NCI-H69 (cell line): ENCODE measurements at regions not wholly inside any gene's neighbourhood (a gene's known extent, or its start where the extent isn't known, plus 50 kb on each side); places are given as distances from the start of the nearest gene placed in this dataset.
A peak's percentile ranks its signal among the peaks of the same experiment; 100 is the strongest.
"Not testable (repeated sequence)": the region's sequence is repeated elsewhere in the genome, so short reads cannot be mapped to it uniquely, and the experiment has no call there.

Source experiments
- DNase-seq: peaks from one replicate; lab custom pipeline; 2025; lab: John Stamatoyannopoulos, UW

DNA sequence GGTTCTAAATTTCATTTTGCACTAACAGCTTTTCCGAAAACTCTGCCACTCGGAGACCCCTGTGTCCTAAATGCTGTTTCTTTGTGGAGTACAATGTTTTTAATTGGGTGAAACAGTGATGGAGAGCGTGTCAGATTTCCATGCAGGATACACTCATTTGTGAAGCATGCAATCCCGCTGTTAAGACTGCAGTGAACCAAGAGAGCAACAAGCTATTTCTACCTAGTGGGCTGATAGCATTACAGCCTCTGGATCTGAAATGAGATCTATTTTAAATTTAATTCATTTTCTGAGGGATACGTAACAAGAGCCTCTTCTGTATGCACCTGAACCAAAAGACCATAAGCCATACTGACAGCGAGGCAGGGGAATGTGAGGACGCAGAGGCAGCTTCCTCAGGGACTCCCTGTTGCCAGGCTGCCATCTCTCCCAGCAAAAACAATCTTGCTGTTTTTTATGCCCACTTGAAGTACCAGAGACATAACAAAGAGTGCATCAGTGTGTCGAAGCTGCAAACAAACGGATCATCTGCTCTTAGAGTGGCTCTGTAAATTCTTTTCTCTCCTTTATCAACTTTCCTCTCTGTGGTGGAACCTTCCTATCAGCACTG lies 199.9 kb upstream of the COX10 start:
- DNase-seq: no peak

DNA sequence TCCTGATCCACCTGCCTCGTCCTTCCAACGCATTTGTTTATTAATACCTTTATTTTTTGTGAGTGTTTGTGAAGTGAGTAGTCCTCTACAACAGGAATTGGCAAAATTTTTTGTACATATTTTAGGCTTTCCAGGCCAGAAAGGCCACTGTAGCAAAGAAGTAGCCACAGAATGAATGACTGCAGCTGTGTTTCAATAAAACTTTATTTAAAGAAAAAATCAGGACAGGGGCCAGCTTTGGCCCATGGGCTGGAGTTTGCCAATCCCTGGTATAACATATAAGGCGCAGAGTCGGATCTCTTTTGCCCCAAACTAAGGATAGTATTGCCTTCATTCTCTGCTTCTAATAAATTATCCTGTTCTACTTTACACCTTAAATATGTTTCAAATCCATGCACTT lies 198.0 kb upstream of the COX10 start:
- no peak for DNase-seq

DNA sequence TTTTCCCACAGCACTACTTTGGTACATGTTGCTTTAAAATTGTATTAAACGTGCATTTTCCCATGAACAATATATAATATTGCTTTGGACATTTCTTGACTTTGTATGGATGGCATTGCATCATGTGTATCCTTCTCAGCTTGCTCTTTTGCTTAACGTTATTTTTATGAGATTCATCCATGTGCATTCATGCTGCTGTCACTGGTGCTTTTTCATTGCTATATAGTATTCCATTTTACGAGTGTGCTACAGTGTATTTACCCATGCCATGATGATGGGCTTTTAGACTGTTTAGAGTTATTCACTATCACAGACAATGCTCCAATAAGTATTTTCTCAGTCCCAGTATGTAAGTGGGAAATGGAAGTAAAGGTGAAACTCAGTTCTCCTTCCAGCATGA lies 195.2 kb upstream of the COX10 start:
- DNase-seq: no peak

DNA sequence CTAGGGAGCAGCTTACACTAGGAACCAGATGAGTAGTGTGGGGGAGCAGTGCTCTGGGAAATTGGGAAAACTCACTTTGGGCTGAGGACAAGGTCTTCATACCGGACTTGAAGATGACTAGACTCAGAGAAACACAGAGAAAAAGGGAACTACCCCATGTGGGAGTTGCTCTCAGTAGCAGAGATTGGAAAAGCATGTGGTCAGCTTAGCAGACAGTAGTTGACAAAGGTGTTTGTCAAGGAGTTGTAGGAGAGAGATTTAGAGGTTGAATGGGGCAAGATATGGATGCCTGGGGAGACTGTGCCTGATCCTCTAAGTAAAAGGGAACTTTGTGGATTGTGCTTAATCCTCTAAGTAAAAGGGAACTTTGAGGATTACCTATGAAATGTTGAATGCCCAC lies 194.5 kb upstream of the COX10 start:
- no peak for DNase-seq

DNA sequence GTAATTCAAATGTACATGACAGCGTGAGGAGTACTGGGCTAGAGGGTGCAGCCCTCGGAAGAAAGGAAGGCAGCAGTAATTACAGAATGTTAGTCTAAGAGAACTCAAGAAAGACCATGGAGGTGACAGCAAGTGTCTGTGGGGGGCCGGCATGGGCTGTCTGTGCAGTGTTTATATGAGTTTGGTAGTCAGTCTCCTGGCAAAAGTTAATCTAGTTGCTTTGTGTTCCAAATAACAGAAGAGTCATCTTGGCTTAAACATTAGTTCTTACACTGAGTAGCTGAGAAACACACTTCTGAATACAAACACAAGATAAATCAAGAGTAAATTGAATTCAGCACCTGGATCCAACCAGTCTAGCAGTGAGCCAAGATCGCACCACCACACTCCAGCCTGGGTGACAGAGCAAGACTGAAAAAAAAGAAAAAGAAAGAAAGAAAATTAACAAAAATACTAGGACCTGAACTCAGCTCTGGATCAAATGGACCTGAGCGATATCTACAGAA lies 189.3 kb upstream of the COX10 start:
- no peak for DNase-seq

DNA sequence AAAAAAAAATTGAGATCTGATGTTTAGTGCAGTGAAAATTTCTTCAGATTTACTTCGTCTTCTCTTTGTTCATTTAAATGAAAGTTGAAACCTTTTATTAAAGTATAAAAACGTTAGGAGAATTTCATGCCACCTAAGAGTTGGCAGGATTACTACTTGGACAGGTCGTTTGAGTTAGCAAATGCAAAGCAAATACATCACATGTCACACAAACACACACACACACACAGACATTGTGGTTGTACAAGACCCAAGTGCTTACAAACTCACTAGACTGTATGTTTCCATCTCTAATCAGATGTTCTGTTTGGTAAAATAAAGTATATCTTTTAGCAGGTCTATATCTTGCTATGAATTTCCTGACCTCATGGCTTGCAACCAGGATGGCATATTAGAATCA lies 185.6 kb upstream of the COX10 start:
- DNase-seq: no peak

DNA sequence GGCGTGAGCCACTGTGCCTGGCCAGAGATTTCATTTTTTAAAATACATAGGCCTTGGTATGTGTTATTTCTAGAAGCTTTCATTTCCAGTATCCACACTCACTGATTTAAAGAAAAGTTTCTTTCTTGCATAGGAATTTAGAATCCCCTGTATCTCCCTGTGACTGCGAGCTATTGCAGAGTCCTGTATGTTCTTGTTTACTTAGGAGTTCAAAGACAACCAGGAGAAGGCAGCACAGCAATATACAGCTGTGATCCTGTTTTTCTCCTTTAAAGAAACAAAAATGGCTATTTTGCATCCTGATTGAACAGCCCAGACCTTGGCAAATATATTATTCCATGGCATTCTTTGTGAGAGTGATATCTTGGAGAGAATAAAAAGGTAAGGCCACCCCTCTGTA lies 185.0 kb upstream of the COX10 start:
- no peak for DNase-seq

DNA sequence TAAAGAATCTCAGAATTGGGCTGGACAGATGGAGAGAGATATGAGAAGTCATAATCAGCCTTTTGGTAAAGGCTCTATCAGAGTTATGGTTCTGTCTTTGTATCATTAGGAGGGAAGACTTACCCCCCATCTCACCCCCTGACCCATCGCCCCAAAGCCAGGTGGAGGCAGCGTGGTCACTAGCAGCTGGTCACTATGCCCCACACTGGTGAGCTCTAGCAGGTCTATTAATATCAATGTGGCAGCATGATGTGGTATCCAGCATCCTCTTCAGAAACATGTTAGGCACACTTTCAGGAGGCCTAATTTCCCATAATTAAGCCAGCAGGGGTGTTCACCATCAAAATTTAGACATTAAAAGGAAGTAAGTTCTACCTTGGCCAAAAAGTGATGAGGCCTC lies 183.8 kb upstream of the COX10 start:
- no peak for DNase-seq

DNA sequence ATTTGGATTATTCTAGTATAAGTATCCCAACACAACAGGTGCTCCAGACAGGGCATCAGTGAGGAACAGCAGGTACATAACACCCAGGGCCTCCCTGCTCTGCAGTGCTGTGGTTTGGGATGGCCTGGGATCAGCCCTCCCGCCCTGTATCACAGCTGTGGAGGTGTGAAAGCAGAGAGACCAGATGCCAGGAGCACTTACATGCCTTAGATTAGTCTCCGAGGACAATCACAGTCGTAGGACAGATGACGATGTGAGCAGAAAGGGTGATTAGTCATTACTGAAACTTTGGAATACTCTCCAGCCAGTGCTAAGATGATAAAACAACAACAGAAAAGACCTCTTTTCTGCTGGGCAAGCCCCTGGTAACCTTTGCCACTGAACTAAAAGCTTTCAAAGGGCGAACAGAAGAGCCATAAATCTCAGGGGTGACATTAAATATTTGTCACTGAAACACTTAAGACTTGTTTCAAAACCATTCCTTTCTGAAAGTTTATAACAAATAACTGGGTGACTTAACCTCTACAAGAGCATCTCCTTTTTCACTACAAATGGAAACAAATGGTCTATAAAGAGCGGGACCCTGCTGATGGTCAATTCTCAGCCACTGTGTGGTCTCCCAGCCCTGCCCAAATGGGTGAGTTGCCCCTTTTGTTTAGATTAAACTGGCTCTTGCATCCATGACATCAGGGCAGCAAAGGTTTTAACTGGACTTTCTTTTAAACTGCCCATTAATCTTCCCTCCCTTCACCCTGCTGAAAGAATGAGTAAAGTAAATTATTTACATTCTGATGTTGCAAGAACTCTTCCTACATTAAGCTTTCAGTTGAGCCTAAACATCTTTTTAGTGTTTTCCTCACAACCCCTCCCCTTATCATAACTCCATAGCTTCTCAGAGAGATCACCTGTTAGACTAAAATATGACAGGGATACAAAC lies 183.1 kb upstream of the COX10 start:
- DNase-seq: no peak

DNA sequence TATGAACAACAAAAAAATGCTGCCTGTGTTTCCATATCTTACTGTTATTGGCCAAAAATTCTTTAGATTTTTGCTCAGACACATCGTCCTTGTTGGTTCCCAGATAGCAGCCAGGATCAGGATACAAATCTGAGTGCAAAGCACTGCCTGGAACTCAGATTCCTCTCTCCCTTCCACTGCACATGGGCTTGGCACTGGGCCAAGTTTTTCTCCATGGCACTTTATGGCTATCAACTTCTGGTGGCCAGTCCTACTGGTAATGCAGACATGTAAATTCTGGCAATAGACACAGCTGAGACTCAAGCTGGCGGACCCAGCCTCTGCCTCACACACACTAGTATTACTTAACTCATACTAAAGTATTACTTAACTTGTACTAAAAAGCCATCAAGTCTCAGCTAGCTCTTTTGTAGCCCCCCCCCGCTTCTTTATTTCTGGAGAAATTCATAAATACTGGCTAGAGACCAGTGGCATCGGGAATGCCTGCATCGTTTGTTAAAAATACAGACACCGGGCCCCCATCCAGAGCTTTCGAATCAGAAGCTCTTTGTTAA lies 181.2 kb upstream of the COX10 start:
- DNase-seq: no peak

DNA sequence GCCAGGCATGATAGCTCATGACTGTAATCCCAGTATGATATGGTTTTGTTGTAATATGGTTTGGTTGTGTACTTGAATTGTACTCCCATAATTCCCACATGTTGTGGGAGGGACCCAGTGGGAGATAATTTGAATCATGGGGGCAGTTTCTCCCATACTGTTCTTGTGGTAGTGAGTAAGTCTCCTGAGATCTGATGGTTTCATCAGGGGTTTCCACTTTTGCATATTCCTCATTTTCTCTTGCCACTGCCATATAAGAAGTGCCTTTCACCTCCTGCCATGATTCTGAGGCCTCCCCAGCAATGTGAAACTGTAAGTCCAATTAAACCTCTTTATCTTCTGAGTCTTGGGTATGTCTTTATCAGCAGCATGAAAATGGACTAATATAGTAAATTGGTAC lies 160.3 kb upstream of the COX10 start:
- not testable (repeated sequence) for DNase-seq

DNA sequence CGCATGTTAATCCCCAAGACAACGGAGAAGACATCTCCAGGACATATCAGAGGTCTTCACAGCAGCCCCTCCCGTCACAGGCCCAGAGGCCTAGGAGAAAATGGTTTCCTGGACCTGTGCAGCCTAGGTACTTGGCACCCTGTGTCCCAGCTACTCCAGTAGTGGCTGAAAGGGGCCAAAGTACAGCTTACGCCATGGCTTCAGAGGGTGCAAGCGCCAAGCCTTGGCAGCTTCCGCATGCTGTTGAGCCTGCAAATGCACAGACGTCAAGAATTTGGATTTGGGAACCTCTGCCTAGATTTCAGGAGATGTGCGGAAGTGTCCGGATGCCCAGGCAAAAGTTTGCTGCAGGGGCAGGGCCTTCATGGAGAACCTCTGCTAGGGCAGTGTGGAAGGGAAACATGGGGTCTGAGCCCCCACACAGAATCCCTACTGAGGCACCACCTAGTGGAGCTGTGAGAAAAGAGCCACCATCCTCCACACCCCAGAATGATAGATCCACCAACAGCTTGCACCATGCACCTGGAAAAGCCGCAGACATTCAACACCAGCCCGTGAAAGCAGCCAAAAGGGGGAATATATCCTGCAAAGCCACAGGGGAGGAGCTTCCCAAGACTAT lies 159.3 kb upstream of the COX10 start:
- DNase-seq: no peak

DNA sequence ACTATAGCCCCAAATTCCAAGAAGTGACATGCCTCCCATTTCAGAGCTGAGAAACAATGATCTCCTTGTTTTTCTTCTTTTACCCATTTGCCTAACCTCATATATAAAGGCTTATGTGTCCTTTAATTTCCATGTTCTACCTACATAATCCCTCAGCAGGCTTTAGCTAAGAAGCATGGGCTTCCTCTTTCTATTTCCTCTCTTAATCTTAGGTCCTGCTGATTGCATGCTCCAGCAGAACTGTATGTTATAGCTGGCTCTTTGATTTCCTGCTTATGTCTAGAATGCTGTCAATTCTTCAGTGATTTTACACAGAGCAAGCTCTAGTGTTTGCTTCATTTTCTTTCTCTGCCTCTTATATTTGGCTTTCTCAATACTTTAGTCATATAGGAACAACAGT lies 151.7 kb upstream of the COX10 start:
- no peak for DNase-seq

DNA sequence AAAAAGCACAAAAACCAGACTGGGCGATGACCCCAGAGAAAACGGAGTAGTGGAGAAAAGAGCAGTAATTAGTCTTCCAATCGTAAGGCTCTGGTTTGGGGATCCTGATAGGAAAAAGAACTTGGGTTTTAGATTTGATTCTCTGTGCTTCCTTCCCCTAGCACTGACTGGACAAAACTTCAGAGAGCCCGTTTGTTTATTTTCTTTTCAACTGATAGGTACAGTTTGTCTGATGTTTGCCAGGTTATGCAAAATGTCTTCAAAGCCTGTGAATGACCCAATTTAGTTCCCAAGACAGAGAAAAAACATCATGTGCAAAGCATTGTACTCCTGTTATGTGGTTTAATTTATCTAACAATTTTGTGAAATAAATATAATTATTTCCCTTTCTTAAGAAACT lies 151.1 kb upstream of the COX10 start:
- DNase-seq: no peak

DNA sequence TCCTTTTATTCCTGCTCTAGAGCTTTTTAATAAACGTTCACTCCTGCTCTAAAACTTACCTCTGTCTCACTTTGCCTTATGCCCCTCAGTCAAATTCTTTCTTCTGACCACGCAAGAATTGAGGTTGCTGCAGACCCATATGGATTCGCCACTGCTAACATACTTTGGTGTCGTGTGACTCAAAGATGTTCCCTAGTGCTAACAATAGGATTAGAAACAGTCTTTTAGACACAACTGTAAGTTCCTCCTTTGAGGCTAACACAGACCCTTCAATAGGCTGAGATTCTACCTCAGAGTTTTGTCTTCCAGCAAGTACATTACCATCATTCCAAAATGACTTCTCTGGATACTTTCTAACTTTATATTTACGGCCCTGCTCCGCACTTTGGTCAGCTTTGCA lies 149.5 kb upstream of the COX10 start:
- DNase-seq: no peak

DNA sequence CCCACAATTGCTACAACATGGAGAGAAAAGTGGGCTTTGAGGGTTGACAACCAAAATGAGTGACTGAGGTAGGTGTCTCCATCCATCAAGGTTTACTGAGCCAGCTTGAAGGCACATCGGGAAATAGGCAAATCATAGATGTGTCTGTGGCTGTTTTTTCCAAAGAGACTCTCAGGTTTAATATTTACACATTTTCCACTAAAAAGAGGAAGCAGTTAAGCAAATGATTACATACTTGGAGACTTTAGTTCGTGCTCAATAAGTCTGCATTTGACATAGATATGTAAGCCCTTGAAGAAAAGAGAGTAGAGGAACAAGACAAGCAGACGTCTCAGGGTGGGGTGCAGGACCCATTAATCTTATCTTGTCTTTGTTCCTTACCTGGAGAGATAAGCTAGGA lies 148.9 kb upstream of the COX10 start:
- no peak for DNase-seq

DNA sequence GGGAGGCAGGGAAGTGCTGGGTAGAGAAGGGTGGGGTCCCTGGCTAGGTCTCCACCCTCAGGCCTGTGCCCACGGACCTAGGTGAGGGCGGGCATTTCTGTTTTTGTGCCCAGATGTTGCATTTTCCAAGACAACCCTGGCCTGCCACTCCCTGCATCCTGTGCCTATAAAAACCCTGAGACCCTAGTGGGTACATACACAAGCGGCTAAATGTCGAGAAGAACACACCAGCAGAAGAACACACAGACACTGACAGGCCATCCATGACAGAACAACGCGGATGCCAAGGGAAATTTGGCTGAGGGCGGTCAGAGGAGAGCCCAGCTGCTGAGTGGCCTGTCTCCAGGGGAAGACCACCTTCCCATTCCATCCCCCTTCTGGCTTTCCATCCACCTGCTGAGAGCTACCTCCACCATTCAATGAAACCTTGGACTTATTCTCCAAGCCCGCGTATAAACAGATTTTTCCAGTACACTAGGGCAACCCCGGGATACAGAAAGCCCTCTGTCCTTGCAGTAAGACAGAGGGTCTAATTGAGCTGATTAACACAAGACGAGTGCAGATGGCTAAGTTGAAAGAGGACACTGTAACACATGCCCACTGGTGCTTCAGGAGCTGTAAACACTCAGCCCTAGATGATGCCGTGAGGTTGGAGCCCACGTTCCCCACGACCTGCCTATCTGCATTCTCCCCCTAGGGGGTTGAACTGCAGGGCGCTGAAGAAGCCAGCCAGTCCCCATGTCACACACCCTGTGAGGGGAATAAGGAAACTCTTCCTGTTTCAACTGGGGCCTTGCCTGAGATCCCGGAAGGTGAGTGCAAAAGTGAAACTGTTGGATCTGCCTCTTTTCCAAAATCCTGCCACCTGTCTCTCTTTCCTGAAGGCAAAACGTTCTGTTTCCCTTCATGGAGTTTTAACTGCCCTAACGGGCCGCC lies 147.2 kb upstream of the COX10 start:
- DNase-seq: no peak

DNA sequence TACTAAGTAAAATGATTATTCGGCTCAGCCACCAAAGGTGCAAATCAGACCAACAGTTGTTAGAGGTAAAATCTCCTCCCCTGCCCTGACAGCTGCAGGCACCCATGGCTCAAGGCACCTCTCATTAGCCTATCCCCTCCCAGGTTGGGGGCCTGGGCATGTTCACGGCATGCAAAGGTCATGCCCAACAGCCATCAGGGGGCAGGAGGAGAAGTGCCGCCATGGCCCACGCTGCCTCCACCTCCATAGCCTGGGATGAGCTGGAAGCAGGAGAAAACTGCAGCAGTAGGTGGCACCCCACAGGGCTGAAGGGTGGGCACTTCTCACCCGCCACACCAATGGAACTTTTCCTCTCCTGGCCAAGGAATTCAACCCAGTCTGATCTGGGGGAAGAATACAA lies 146.4 kb upstream of the COX10 start:
- DNase-seq: no peak

DNA sequence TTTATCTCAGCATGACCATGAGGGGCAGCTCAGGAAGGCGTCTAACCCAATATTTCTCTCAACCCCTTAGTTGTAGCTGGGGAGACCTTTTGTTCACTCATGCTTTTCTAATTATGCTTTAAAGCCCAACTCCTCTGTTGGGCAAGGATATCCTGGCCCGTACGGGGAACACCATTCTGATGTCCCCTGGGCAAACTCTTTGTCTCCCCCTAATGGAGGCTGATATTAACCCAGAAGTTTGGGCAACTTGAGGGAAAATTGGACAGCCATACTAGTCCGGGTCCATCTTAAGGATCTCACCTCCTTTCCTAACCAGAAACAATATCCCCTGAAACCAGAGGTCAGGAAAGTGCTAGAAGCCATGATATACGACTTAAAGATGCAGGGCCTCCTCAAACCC lies 143.7 kb upstream of the COX10 start:
- DNase-seq: no peak

DNA sequence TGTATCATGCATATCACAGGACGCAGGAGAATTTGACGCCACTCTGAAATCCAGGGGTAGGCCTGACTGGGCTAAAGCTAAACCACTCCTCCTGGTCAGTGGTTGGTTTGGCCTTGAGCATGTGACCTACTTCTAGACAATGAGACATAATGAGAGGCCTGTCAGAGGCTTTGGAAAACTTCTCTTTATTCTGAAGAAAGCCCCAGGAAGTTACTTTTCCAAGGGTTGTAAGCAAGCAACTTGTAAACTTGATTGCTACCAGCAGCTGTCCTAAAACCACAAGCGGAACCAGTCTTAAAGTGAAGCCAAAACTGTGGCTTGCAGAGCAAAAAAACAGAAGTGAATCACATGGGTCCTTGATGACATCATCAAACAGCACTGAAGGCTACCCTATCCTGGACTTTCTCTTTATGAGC lies 138.2 kb upstream of the COX10 start:
- no peak for DNase-seq

DNA sequence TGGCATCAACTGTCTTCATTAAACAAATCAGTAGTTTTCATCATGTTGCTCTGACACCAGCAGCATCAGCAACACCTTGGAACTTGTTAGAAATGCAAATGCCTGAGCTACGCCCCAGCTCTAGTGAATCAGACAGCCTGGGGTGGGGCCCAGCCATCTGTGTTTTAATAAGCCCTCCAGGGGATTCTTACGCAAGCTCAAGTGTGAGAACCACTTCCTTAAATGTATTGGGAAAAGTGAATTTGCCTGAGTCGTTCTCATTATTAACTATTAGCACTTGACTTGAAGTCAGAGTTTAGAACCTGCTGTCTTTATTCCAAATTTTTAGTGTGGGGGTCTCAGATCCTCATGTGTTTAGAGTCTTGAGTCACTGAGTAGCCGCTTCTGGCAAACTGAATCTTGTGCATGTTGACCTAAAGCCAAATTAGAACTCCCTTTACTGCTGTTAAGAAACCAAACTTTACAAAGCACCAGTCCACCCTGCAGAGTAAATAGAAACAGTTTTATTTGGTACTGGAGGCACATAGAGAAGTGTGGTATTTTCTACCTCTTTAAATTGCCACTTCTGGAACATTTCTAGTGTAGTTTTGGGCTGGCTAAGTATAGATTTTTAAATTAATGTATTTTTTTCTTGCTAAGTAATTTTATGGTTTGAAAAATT lies 137.4 kb upstream of the COX10 start:
- peak; percentile 7 for DNase-seq
